ENCODE measurements at regions not wholly inside any gene's neighbourhood (a gene's known extent, or its start where the extent isn't known, plus 50 kb on each side); places are given as distances from the start of the nearest gene placed in this dataset.

GRCh38 chr2:172153156-172153555 is 50.5 kb upstream of the DLX2 start:
- no peak for DNase-seq (ENCODE audit: low read depth)

GRCh38 chr2:172153757-172154156 is 51.1 kb upstream of the DLX2 start:
- DNase-seq (ENCODE audit: low read depth) = no peak

DNA sequence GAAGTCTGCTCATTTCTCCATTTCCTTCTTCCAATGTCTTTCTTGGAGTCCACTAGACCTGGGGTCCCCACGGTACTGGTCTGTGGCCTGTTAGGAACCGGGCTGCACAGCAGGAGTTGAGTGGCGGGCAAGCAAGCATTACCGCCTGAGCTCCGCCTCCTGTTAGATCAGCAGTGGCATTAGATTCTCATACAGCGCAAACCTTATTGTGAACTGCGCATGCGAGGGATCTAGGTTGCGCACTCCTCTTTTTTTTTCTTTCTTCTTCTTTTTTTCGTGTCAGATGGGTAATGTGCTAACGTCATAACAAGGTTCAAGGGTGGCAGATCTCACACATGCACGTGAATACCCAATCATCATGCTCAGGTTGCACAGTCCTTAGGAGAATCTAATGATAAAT is 53.1 kb upstream of the DLX2 start:
- DNase-seq (ENCODE audit: low read depth) = no peak

GRCh38 chr2:172160839-172161238 is 58.1 kb upstream of the DLX2 start:
- DNase-seq (ENCODE audit: low read depth) = no peak

GRCh38 chr2:172162225-172162733 is 59.6 kb upstream of the DLX2 start:
- DNase-seq (ENCODE audit: low read depth) = no peak

GRCh38 chr2:172162739-172163336 is 60.1 kb upstream of the DLX2 start:
- DNase-seq (ENCODE audit: low read depth) = no peak

GRCh38 chr2:172168917-172169346 is 66.2 kb upstream of the DLX2 start:
- DNase-seq (ENCODE audit: low read depth) = no peak

- DNase-seq (ENCODE audit: low read depth) = no peak
These were observed 66.9 kb upstream of the DLX2 start for GRCh38 chr2:172169611-172170010.

DNA sequence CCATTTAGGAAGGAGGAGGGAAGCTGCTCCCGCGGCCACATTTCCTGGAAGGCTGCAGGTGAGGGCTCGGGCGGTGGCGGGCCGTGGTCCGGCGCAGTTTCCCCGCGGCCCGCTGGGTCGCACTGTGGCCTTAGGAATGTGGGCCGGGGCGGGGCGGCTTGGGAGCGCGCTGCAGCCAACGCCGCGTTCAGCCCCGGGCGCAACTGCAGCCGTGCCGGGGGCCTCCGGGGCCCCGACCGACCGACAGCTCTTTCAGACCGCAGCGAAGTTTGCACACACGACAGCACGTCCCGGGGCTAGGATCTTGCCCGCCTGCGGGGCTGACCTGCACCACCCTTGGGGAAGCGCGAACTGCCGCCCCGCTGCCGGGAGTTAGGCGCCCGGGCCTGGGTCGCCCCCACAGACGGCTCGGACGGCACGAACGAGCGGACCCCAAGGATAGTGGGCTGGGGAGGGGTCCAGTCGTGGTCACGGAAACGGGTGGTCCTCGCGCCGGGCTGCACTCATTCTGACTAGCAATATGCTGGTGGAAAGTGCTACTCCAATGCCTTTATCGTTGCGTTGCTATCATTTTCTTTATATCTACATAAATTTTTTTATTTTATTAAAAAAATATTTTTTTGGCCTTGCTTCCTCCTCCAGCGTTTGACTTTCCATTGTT is 69.9 kb upstream of the DLX2 start:
- peak; percentile 34 for DNase-seq (ENCODE audit: low read depth)

GRCh38 chr2:172173174-172173706 is 70.5 kb upstream of the DLX2 start:
- DNase-seq (ENCODE audit: low read depth) = no peak

- no peak for DNase-seq (ENCODE audit: low read depth)
These were observed 74.9 kb upstream of the DLX2 start for GRCh38 chr2:172177581-172177980.

DNA sequence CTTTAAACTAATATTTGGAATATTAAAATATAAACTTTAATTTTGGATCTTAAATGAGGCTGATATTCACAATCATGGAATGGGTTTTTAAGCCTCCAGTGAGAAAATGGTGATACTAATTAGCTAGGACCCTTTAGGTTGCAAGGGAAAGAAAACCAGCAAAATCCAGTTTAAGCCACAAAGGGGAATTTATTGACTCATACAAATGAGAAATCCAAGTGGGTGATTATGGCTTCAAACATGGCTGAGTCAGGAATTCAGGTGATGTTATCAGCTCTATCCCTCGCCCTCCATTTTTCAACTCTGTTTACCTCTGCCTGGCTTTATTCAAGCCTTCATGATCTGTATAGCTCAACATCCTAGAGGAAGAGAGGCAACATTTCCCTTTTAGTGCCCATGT is 75.3 kb upstream of the DLX2 start:
- no peak for DNase-seq (ENCODE audit: low read depth)

- no peak for DNase-seq (ENCODE audit: low read depth)
These were observed 76.5 kb upstream of the DLX2 start for GRCh38 chr2:172179045-172179701.

- no peak for DNase-seq (ENCODE audit: low read depth)
These were observed 79.1 kb upstream of the DLX2 start for GRCh38 chr2:172181840-172182239.

DNA sequence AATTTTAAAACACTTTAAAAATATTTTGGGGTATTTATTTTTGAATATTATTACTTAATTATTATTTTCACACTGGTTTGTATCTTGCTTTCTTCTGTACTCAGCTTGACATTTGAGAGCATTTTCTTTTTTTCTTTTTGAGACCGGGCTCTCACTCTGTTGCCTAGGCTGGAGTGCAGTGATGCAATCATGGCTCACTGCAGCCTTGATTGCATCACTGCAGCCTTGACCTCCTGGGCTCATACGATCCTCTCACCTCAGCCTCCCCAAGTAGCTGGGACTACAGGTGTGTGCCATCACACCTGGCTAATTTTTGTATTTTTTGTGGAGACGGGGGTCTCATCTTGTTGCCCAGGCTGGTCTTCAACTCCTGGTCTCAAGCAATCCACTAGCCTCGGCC is 79.9 kb upstream of the DLX2 start:
- no peak for DNase-seq (ENCODE audit: low read depth)

- DNase-seq (ENCODE audit: low read depth) = no peak
These were observed 90.8 kb upstream of the DLX2 start for GRCh38 chr2:172193331-172194089.

DNA sequence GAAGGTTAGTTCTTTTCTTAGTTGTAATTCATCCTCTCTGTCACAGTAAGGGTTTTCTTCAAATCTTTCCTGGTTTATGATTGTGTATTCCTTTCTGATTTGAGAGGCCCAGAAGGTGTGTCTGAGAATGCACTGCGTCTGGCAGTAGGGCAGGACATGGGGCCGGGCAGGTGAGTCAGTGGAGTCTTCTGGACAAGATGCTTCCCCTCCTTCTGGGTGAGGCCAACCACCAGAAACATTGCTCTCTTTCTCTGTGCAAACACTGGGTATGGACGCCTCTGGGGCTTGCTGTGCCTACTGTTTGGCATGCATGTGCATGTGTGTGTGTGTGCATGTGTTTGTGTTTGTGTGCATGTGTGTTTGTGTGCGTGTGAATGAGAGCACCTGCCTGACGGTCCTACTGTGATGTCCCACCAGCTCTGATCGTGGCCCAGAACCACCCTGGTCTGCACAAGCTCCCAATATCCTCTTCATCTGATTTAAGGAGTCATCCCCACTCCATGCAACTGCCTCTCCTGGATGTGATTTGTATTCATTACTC is 93.2 kb upstream of the DLX2 start:
- no peak for DNase-seq (ENCODE audit: low read depth)

DNA sequence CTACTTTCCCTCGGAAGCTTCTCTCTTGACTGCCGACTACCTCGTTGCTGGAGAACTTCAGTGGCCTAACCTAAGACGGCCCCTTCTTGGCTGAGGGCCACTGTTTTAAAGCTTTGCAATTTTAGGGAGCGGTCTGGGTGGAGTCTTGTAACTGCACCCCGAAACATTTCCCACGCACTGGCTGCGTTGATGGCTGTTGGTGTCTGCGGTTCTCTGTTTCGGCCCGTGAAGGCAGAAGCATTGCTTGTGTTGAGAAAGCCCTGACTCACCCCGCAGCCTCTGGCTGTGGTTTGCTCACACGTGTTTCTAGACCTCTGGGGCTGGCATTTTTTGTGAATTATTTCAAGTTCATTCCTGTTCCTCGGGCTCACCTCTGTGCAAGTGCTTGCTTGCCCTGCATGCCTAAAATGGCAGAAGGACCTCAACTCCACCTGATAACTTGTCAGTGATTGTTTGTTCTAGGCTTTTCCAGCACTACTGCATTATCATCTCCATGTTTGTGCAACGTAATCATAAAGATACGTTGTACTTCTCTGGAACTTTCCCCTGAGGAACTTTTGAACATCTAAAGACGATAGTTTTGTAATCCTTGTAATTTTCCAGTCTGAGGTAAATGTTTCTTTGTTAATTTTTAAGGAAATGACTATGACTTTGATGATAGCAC is 94.2 kb upstream of the DLX2 start:
- DNase-seq (ENCODE audit: low read depth) = no peak

DNA sequence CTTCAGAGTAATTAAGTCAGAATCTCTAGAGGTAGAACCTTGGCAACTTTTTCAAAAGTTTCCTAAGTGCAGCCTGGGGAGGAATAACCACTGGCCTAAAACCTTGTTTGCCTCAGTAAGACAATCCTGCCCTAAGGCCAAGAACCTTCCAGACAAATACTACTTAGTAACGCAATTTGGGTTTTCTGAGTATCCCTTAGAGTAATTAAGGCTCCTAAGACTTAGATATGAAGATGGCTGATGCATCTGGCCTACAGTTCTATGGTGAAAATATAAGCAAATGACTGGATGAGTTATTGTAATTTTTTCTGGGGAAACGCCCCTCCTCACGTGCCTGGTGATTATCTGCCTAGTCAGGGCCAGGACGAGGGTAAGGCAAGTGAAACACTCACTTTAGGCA is 95.7 kb upstream of the DLX2 start:
- no peak for DNase-seq (ENCODE audit: low read depth)

GRCh38 chr2:172198908-172199307 is 96.2 kb upstream of the DLX2 start:
- no peak for DNase-seq (ENCODE audit: low read depth)

- DNase-seq (ENCODE audit: low read depth) = peak; percentile 38
These were observed 97.9 kb upstream of the DLX2 start for GRCh38 chr2:172200495-172201085.
